Stimulated activated naive B cell treated with anti-CD40 and anti-IgM and Interleukin-4, amounts not matched to agents 10 μg/mL and 1 μg/mL and 100 μg/mL, for 72 hours (primary cell): ENCODE measurements at regions not wholly inside any gene's neighbourhood (a gene's known extent, or its start where the extent isn't known, plus 50 kb on each side); places are given as distances from the start of the nearest gene placed in this dataset.

ENCODE experiments used
- ATAC-seq, 2 donors: fragments of 150-1000 bp; cut with Tn5 transposase; replicated peaks; 2 replicates each; pipeline ENCODE4 v1.10.0; 2021; ENCODE audit warnings: moderate library complexity in 1 of 2
- DNase-seq: peaks from one replicate; pipeline ENCODE4 v3.0.0; 2021
- H3K27ac Mint-ChIP-seq: one replicate; pipeline ENCODE4 v1.8.0; 2022; ENCODE audit warnings: mild to moderate bottlenecking, mixed read lengths
- H3K27me3 Mint-ChIP-seq, 2 donors: one replicate each; pipeline ENCODE4 v1.8.0; 2022; ENCODE audit warnings: mixed read lengths in 2 of 2
- H3K36me3 Mint-ChIP-seq, 2 donors: one replicate each; pipeline ENCODE4 v1.8.0; 2022; ENCODE audit warnings: mixed read lengths in 2 of 2, mild to moderate bottlenecking in 1 of 2
- H3K4me1 Mint-ChIP-seq, 2 donors: one replicate each; pipeline ENCODE4 v1.8.0; 2022; ENCODE audit warnings: mixed read lengths in 2 of 2, mild to moderate bottlenecking in 1 of 2
- H3K4me3 Mint-ChIP-seq, 2 donors: one replicate each; pipeline ENCODE4 v1.8.0; 2022; ENCODE audit warnings: mild to moderate bottlenecking in 2 of 2, mixed read lengths in 2 of 2, moderate library complexity in 1 of 2
- H3K9me3 Mint-ChIP-seq, 2 donors: one replicate each; pipeline ENCODE4 v1.8.0; 2022; ENCODE audit warnings: mixed read lengths in 2 of 2, mild to moderate bottlenecking in 1 of 2

DNA sequence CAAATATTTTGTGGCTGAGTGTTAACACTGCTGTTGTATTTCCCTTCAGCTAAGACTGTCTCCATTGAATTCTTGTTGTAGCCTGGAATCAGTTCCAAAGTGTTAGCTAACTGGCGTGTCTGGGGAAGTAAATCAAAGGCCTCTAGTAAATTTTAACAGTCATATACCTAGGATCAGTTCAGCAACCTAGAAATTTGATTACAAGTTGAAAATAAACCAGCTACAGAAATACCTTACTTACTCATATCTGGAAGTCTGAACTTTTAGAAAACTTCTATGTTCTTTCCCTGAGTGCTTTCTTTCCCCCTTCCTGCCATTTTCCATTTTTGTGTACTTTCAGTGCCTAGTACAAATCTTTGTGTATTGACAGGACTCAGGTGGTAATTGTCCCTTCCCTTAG lies 396.7 kb upstream of the DCC start:
- Mint-ChIP-seq H3K9me3 (peaks cover 0 to 2% of the 10 kb centered on the region in 2 donors), H3K4me1 (no peaks in the 10 kb centered on the region)

DNA sequence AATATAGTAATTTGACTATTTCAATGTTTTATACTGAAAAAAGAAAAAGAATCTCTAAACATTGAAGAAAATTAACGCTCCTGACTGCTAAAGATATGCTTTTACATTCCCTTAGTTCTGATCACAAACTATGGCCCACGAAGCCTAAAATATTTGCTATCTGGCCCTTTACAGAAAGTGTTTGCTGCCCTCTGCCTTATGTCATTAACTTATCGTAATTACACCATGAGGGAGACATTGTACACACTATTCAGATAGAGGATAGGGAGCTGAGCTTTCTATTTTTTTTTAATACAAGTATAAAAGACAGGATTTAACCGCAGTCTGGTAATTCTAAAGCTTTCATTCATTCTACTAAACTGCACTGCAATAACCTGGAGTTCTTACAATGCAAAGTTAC lies 393.1 kb upstream of the DCC start:
- H3K4me1 Mint-ChIP-seq = no peaks in the 10 kb centered on the region
- no peaks in the 10 kb centered on the region for H3K27me3 Mint-ChIP-seq
- no peak overlapping the region for H3K27ac Mint-ChIP-seq
- no peaks in the 10 kb centered on the region for H3K36me3 Mint-ChIP-seq
- ATAC-seq = no peak
- no peaks in the 10 kb centered on the region for H3K9me3 Mint-ChIP-seq
- no peak overlapping the region for H3K4me3 Mint-ChIP-seq
- no peak for DNase-seq

More for the DNA sequence above, 396.7 kb upstream of the DCC start:
- H3K27ac Mint-ChIP-seq = no peak overlapping the region
- ATAC-seq = peak in 1 of 2 donors; percentile 31
- no peak for DNase-seq
- H3K4me3 Mint-ChIP-seq = no peak overlapping the region
- H3K27me3 Mint-ChIP-seq = no peaks in the 10 kb centered on the region
- no peaks in the 10 kb centered on the region for H3K36me3 Mint-ChIP-seq

DNA sequence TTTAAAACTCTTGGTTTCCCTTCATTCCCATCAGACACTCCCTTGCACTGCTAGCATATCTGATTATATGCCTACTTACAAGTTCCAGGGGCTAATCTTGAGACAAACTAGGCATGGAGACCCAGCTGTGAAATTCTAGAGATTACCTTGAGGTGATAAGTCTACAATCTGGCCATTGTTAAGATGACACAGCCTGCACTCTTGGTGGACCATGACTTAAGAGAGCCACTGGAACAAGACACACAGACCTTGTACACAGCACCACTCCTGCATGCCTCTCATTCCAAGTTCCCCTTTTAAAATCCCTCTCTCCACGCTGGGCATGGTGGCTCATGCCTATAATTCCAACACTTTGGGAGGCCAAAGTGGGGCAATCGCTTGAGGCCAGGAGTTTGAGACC lies 387.2 kb upstream of the DCC start:
- no peak overlapping the region for H3K27ac Mint-ChIP-seq
- H3K36me3 Mint-ChIP-seq = no peaks in the 10 kb centered on the region
- H3K27me3 Mint-ChIP-seq = no peaks in the 10 kb centered on the region
- H3K4me1 Mint-ChIP-seq = peaks cover 0 to 4% of the 10 kb centered on the region in 2 donors
- no peaks in the 10 kb centered on the region for H3K9me3 Mint-ChIP-seq
- H3K4me3 Mint-ChIP-seq = no peak overlapping the region
- no peak for DNase-seq
- no peak for ATAC-seq

DNA sequence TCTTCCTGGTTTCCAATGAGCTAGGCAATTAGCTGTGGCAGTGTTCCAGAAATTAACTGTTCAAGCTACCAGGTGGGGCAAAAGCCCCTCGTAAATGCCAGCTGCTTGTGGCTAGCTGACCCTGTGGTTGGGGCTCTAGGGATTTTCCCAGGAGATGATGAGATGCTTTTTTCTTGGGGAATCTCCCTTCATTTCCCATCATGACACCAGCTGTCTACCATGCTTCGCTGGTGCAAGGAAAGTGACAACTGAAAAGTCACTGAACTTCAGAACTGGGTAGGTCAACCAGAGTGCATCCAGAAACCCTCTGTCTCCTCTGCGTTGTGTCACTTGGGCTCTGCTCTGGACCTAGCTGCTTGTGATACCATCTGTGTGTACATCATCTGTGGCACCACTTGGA lies 386.5 kb upstream of the DCC start:
- DNase-seq (peak; percentile 34), ATAC-seq (peak; percentile 81 to 89)
- Mint-ChIP-seq H3K4me3 (no peak overlapping the region), H3K4me1 (peaks cover 0 to 4% of the 10 kb centered on the region in 2 donors), H3K9me3 (no peaks in the 10 kb centered on the region), H3K27me3 (no peaks in the 10 kb centered on the region), H3K27ac (no peak overlapping the region), H3K36me3 (no peaks in the 10 kb centered on the region)

DNA sequence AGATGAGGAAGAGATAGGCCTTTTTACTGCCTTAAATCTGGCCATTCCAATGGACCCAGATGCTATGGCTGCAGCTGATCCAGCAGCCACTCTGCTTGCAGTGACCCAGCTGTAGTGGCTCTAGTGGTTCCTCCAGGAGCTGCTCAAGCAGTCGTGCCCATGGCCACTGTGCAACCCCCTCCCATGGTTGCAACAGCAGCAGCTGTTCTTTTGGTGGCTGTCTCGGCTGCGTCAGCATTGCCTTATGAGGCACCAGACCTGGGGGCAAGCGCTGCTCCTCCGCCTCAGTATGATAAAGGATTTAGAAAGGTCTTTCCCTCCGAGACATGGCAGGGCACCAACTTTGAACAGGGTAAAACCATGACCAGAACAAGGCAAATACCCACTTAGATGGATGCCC lies 384.9 kb upstream of the DCC start:
- Mint-ChIP-seq H3K4me1 (peaks cover 0 to 4% of the 10 kb centered on the region in 2 donors), H3K9me3 (no peaks in the 10 kb centered on the region), H3K27ac (no peak overlapping the region), H3K36me3 (no peaks in the 10 kb centered on the region), H3K27me3 (no peaks in the 10 kb centered on the region), H3K4me3 (no peak overlapping the region)
- no peak for ATAC-seq
- no peak for DNase-seq

DNA sequence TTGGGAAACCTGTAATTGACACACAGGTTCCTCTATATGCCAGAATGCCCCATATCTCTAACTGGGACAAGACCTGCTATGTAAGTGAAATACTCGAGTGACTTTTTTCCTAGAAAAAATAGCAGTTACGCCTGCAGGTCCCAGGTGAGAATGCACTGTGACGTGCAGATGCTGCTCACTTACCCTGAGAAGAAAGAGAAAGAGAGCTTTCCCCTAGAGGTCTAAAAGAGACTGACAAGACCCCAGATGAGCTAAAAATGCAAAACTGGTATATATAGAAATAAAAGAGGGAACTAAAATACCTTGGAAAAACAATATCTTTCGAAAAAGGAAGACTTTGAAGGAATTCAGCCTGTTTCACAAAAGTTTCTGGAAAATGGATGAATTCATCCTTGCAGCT lies 383.0 kb upstream of the DCC start:
- DNase-seq (no peak), ATAC-seq (no peak)
- no peak overlapping the region for H3K27ac Mint-ChIP-seq
- no peaks in the 10 kb centered on the region for H3K27me3 Mint-ChIP-seq
- H3K4me3 Mint-ChIP-seq = no peak overlapping the region
- no peaks in the 10 kb centered on the region for H3K9me3 Mint-ChIP-seq
- H3K36me3 Mint-ChIP-seq = no peaks in the 10 kb centered on the region
- peaks cover 0 to 4% of the 10 kb centered on the region in 2 donors for H3K4me1 Mint-ChIP-seq

DNA sequence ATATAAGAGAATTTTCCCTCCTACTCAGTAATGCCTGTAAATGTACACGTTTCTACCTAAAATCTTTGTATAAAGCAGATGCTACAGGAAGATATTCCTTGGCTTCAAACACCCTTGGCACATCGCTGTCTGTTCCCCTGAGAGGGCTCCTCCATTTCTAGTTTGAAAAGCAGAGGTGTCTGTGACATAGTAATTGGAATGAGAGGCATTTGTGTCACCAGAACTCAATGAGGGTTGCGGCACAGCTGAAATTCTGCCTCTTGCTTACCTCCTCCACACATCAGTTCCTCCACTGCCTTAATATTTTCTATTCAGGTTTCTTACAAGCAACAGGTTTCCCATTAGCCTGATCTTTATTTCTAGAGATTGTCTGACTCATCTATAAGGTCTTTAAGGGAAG lies 359.9 kb upstream of the DCC start:
- no peaks in the 10 kb centered on the region for H3K27me3 Mint-ChIP-seq
- no peaks in the 10 kb centered on the region for H3K9me3 Mint-ChIP-seq
- DNase-seq (no peak), ATAC-seq (no peak)
- no peaks in the 10 kb centered on the region for H3K36me3 Mint-ChIP-seq
- H3K4me1 Mint-ChIP-seq = no peaks in the 10 kb centered on the region
- H3K27ac Mint-ChIP-seq = no peak overlapping the region
- no peak overlapping the region for H3K4me3 Mint-ChIP-seq

DNA sequence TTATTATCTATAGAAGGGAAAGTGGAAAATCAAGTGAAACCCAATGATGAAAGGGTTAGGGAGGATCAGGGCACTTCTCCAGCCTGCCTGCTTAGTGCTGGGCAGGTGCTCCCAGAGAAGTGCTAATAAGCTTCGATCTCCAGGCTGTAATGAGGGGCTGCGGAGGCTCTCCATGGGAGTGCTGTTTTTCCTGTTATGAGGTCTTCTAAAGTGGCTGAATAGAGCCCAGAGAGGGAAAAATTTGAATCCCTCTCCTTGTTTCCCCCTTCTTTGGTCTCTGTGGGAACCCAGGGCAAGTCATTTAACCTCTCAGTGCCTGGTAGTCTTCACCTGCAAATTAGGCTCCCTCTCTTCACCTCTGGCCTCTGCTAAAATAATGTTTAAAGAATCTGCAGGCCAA lies 351.7 kb upstream of the DCC start:
- no peak overlapping the region for H3K4me3 Mint-ChIP-seq
- H3K9me3 Mint-ChIP-seq = peaks cover 0 to 5% of the 10 kb centered on the region in 2 donors
- no peak overlapping the region for H3K27ac Mint-ChIP-seq
- H3K36me3 Mint-ChIP-seq = no peaks in the 10 kb centered on the region
- no peaks in the 10 kb centered on the region for H3K27me3 Mint-ChIP-seq
- no peak for ATAC-seq
- DNase-seq = no peak
- no peaks in the 10 kb centered on the region for H3K4me1 Mint-ChIP-seq

DNA sequence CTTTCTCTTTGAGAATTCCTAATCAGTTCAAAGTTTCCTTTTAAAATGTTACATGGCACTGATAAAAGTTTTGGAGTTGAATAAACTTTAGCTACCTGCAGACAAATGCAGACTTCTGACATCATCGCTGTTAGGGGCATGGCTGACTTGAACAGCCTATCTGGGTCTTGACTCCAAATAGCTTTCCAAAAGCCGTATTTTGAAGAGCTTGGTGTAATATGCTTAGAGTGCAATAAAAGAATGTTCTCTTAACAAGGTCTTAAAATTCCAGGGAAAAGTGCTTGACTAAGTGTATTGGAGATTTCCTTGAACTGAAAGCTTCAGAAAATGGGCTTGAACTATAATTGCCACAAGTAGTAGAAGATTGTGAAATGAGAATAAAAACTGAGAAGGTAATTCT lies 342.9 kb upstream of the DCC start:
- Mint-ChIP-seq H3K4me3 (no peak overlapping the region), H3K27me3 (no peaks in the 10 kb centered on the region), H3K27ac (no peak overlapping the region), H3K9me3 (peaks cover 0 to 2% of the 10 kb centered on the region in 2 donors), H3K36me3 (no peaks in the 10 kb centered on the region), H3K4me1 (no peaks in the 10 kb centered on the region)
- DNase-seq = no peak
- no peak for ATAC-seq

DNA sequence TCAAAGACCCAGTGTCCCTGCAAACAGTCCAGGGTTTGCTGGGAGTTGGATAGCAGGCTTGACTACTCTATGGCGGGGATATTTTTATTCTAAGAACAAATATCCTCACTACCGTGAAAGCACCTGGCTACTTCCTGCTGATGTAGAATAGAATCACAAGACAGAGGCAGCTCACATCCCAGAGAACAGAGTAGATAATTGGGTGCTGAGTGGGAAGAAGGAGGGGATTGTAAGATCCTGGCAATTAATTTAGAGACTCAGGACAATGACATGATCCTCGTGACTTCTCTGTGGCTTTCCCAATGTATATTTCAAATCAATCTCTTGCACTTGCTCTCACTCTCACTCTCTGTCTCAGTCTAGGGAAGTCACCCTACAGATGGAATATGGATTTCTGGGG lies 341.9 kb upstream of the DCC start:
- Mint-ChIP-seq H3K36me3 (no peaks in the 10 kb centered on the region), H3K4me3 (no peak overlapping the region), H3K27me3 (no peaks in the 10 kb centered on the region), H3K27ac (no peak overlapping the region), H3K9me3 (no peaks in the 10 kb centered on the region), H3K4me1 (no peaks in the 10 kb centered on the region)
- no peak for DNase-seq
- ATAC-seq = no peak

DNA sequence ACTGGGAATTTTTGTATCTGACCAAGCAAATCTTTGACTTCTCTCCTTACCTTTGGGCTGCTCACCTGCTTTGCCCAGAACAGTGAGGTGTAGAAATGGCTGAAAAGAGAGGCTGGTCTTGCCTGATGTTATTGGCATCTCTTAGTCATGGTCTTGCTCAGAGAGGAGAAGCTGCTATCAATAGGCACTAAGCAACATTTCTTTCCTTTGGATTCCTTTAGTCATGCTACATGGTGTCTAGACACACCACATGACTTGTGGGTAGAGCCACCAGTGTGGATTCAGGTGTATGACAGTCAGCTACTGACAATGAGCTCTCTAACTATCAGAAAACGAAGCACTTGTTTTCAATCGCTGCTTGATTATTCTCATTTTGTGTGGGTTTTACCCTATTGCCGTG lies 341.3 kb upstream of the DCC start:
- ATAC-seq = no peak
- no peak overlapping the region for H3K27ac Mint-ChIP-seq
- H3K27me3 Mint-ChIP-seq = no peaks in the 10 kb centered on the region
- no peaks in the 10 kb centered on the region for H3K4me1 Mint-ChIP-seq
- H3K9me3 Mint-ChIP-seq = no peaks in the 10 kb centered on the region
- H3K4me3 Mint-ChIP-seq = no peak overlapping the region
- DNase-seq = no peak
- no peaks in the 10 kb centered on the region for H3K36me3 Mint-ChIP-seq

DNA sequence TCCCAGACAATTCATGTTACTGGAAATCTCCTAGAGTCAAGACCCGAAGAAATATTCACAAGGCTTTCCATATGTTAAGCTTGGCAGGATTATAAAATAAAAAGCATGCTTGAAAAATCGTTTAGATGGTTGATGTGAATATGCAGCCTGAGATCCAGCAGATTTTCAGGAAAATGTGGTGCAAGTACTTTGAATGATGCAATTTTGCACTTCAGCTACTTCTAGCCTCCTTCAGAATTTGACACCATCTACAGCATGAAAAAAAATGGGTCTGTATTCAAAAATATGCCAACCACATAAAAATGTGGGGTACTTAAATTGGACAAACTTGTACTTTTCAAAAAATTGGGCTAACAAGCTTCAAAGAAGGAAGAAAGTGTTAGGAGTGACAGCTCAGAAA lies 340.6 kb upstream of the DCC start:
- Mint-ChIP-seq H3K27ac (no peak overlapping the region), H3K36me3 (no peaks in the 10 kb centered on the region), H3K4me3 (no peak overlapping the region), H3K9me3 (no peaks in the 10 kb centered on the region), H3K27me3 (no peaks in the 10 kb centered on the region), H3K4me1 (no peaks in the 10 kb centered on the region)
- DNase-seq (no peak), ATAC-seq (no peak)

DNA sequence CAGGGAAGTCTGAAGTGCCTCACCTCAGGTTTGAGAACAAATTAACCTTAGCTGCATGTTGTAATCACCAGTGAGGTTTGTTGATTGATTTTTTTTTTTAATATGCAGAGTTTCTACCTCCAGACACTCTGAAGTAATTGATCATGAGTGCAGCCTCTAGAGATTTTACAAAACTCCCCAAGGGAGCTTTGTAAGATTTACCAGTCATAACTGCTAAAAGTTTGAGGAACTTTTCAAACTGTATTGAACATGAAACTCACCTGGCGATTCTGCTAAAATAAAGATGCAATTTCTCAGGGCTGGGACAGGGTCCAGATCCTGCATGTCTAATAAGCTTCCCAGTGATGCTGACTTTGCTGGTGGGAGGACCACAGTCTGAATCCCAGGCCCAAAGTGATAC lies 339.6 kb upstream of the DCC start:
- no peaks in the 10 kb centered on the region for H3K4me1 Mint-ChIP-seq
- no peaks in the 10 kb centered on the region for H3K27me3 Mint-ChIP-seq
- DNase-seq (no peak), ATAC-seq (no peak)
- H3K9me3 Mint-ChIP-seq = no peaks in the 10 kb centered on the region
- H3K36me3 Mint-ChIP-seq = no peaks in the 10 kb centered on the region
- H3K4me3 Mint-ChIP-seq = no peak overlapping the region
- H3K27ac Mint-ChIP-seq = no peak overlapping the region

DNA sequence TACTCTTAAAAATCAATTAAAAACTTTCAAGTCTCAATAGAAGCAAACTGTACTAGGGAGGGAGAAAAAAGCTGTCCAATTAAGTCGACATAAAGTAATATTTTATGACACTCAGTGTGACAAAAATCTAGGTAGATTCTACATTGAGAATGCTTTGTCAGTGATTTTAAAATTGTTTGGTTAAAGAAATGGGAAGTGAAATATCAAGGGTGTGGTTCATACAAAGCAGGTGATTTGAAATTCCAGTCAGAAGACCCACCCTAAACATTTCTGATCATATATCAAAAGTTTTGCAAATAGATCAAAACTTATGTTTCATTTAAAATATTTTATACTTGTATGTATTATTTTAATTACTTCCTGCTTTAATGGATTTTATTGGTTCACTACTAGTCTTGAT lies 338.9 kb upstream of the DCC start:
- Mint-ChIP-seq H3K4me3 (no peak overlapping the region), H3K4me1 (no peaks in the 10 kb centered on the region), H3K9me3 (no peaks in the 10 kb centered on the region), H3K27ac (no peak overlapping the region), H3K27me3 (no peaks in the 10 kb centered on the region), H3K36me3 (no peaks in the 10 kb centered on the region)
- ATAC-seq = no peak
- DNase-seq = no peak

DNA sequence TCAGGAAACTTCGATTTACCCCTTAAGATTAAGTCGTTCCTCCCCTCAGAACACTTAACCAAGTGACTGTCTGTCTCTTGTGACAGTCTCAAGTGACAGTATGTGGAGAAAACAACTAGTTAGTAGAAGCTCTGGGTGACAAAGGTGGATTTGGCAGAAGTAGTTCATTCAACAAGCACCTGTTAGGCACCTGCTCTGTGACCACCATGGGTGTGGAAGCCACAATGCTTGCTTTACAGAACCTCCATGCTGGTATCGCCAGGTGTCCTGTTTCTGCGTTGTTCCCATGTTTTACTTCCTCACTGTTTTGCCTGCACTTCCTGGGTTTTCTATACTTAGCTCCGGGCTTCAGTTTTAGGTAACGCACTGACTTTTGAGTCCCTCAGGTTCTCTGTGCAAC lies 337.4 kb upstream of the DCC start:
- no peak overlapping the region for H3K27ac Mint-ChIP-seq
- H3K36me3 Mint-ChIP-seq = no peaks in the 10 kb centered on the region
- no peak for DNase-seq
- no peaks in the 10 kb centered on the region for H3K27me3 Mint-ChIP-seq
- ATAC-seq = no peak
- no peaks in the 10 kb centered on the region for H3K9me3 Mint-ChIP-seq
- no peak overlapping the region for H3K4me3 Mint-ChIP-seq
- H3K4me1 Mint-ChIP-seq = no peaks in the 10 kb centered on the region

DNA sequence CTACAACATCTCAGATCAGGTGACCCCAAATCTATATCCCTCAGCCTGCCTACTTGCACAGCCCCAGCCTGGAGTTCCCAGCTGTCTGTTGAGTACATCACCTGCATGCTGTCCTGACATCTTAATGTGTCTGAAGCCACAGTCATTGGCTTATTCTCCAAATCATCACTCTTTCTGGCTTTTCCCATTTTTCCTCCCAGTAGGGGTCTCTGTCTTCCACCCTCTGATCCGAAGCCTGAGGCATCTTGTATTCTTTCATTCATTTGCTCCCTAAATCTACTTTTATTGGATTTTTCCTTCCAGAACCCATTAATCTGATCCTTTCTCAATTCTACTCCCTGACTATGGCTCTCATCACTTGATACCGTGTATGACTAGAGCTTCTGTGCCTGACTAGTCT lies 332.9 kb upstream of the DCC start:
- H3K4me1 Mint-ChIP-seq = no peaks in the 10 kb centered on the region
- no peaks in the 10 kb centered on the region for H3K36me3 Mint-ChIP-seq
- DNase-seq (no peak), ATAC-seq (no peak)
- peaks cover 0 to 3% of the 10 kb centered on the region in 2 donors for H3K9me3 Mint-ChIP-seq
- H3K27ac Mint-ChIP-seq = no peak overlapping the region
- no peaks in the 10 kb centered on the region for H3K27me3 Mint-ChIP-seq
- H3K4me3 Mint-ChIP-seq = no peak overlapping the region
